ENCODE measurements at regions not wholly inside any gene's neighbourhood (a gene's known extent, or its start where the extent isn't known, plus 50 kb on each side); places are given as distances from the start of the nearest gene placed in this dataset.

- Histone ChIP-seq H3K27me3 (ENCODE audit: control insufficient read depth, insufficient read depth, low read length) (no peaks in the 10 kb centered on the region), H3K4me3 (ENCODE audit: low read depth in 2 of 2, low read length in 2 of 2) (no peak overlapping the region), H3K36me3 (ENCODE audit: control insufficient read depth, insufficient read depth, low read length) (no peaks in the 10 kb centered on the region), H3K4me1 (ENCODE audit: control insufficient read depth, insufficient read depth, low read length) (no peaks in the 10 kb centered on the region), H3K9me3 (ENCODE audit: control insufficient read depth, insufficient read depth, low read depth, low read length) (no peaks in the 10 kb centered on the region), H3K27ac (ENCODE audit: low read length) (no peak overlapping the region)
- ChIA-PET CTCF (no interaction called here), POLR2A (no interaction called here)
- DNase-seq (ENCODE audit: low read depth, low spot score) = no peak
- intact Hi-C loops (cut with micrococcal nuclease; ENCODE audit: unreplicated experiment) = no loop called here
- no peak for ATAC-seq
- in situ Hi-C loops (cut with HindIII; ENCODE audit: low pct_unique_long_range_greater_than_20kb, low sequenced_read_pairs) = no loop called here
- TF ChIP-seq TCF7L2 (IDR thresholded peaks at IDR 0.05; ENCODE audit: low read depth, low read length) (no peak), CTCF (IDR thresholded peaks at IDR 0.05) (no peak), SIN3A (IDR thresholded peaks at IDR 0.05; ENCODE audit: borderline replicate concordance, insufficient read depth, low read depth, low read length) (no peak)
- BruUV-seq (replicated peaks) = no TSS peak
Measured at GRCh38 chr21:35900539-35900938, 159.8 kb downstream of the SETD4 start.

GRCh38 chr21:35896060-35896459, 164.3 kb downstream of the SETD4 start:
- Histone ChIP-seq H3K4me3 (ENCODE audit: low read depth in 2 of 2, low read length in 2 of 2) (no peak overlapping the region), H3K27me3 (ENCODE audit: control insufficient read depth, insufficient read depth, low read length) (no peaks in the 10 kb centered on the region), H3K36me3 (ENCODE audit: control insufficient read depth, insufficient read depth, low read length) (no peaks in the 10 kb centered on the region), H3K9me3 (ENCODE audit: control insufficient read depth, insufficient read depth, low read depth, low read length) (no peaks in the 10 kb centered on the region), H3K4me1 (ENCODE audit: control insufficient read depth, insufficient read depth, low read length) (no peaks in the 10 kb centered on the region), H3K27ac (ENCODE audit: low read length) (no peak overlapping the region)
- TF ChIP-seq SIN3A (IDR thresholded peaks at IDR 0.05; ENCODE audit: borderline replicate concordance, insufficient read depth, low read depth, low read length) (no peak), REST (IDR thresholded peaks at IDR 0.05; ENCODE audit: insufficient read depth in 1 of 2, low read depth in 2 of 2, low read length in 1 of 2) (no peak), POLR2AphosphoS5 (IDR thresholded peaks at IDR 0.05; ENCODE audit: low read depth, low read length) (no peak), CTCF (IDR thresholded peaks at IDR 0.05) (no peak), TCF7L2 (IDR thresholded peaks at IDR 0.05; ENCODE audit: low read depth, low read length) (no peak)
- no peak for DNase-seq (ENCODE audit: low read depth, low spot score)
- intact Hi-C loops (cut with micrococcal nuclease; ENCODE audit: unreplicated experiment) = no loop called here
- no TSS peak for BruUV-seq (replicated peaks)
- in situ Hi-C loops (cut with HindIII; ENCODE audit: low pct_unique_long_range_greater_than_20kb, low sequenced_read_pairs) = no loop called here
- ChIA-PET CTCF (no interaction called here), POLR2A (no interaction called here)
- no peak for ATAC-seq

- in situ Hi-C loops (cut with HindIII; ENCODE audit: low pct_unique_long_range_greater_than_20kb, low sequenced_read_pairs) = no loop called here
- DNase-seq (ENCODE audit: low read depth, low spot score) (no peak), ATAC-seq (no peak)
- no peaks in the 10 kb centered on the region for H3K36me3 ChIP-seq (ENCODE audit: control insufficient read depth, insufficient read depth, low read length)
- no TSS peak for BruUV-seq (replicated peaks)
- H3K9me3 ChIP-seq (ENCODE audit: control insufficient read depth, insufficient read depth, low read depth, low read length) = no peaks in the 10 kb centered on the region
- intact Hi-C loops (cut with micrococcal nuclease; ENCODE audit: unreplicated experiment) = no loop called here
- CTCF ChIA-PET = no interaction called here
- no peak for TF ChIP-seq REST (IDR thresholded peaks at IDR 0.05; ENCODE audit: insufficient read depth in 1 of 2, low read depth in 2 of 2, low read length in 1 of 2)
- no peak for TF ChIP-seq POLR2AphosphoS5 (IDR thresholded peaks at IDR 0.05; ENCODE audit: low read depth, low read length)
- TF ChIP-seq SIN3A (IDR thresholded peaks at IDR 0.05; ENCODE audit: borderline replicate concordance, insufficient read depth, low read depth, low read length) = no peak
- TF ChIP-seq TCF7L2 (IDR thresholded peaks at IDR 0.05; ENCODE audit: low read depth, low read length) = no peak
- TF ChIP-seq CTCF (IDR thresholded peaks at IDR 0.05) = no peak
- H3K27ac ChIP-seq (ENCODE audit: low read length) = no peak overlapping the region
- H3K4me3 ChIP-seq (ENCODE audit: low read depth in 2 of 2, low read length in 2 of 2) = no peak overlapping the region
- H3K4me1 ChIP-seq (ENCODE audit: control insufficient read depth, insufficient read depth, low read length) = no peaks in the 10 kb centered on the region
- POLR2A ChIA-PET = no interaction called here
- no peaks in the 10 kb centered on the region for H3K27me3 ChIP-seq (ENCODE audit: control insufficient read depth, insufficient read depth, low read length)
Measured at GRCh38 chr21:35895598-35895997, 164.7 kb downstream of the SETD4 start.
